Spleen (tissue), 11 donors: ENCODE measurements at regions not wholly inside any gene's neighbourhood (a gene's known extent, or its start where the extent isn't known, plus 50 kb on each side); places are given as distances from the start of the nearest gene placed in this dataset.

Experiments
- DNase-seq: peaks from one replicate; pipeline ENCODE4 v3.0.0-alpha.2; 2020
- H3K27ac ChIP-seq, 8 donors: fragments of 200-600 bp; sonication (generic) in 7 of 8; 1 replicate in 4 of 8; 2 replicates in 4 of 8; pipeline versions ENCODE4 v1.5.0 to v1.8.0; 2016 to 2021; ENCODE audit warnings: inconsistent platforms in 4 of 8, mild to moderate bottlenecking in 4 of 8, moderate library complexity in 1 of 8
- H3K27me3 ChIP-seq, 7 donors: fragments of 200-600 bp; sonication (generic) in 6 of 7; replicated peaks in 1 of 7; 1 replicate in 4 of 7; 2 replicates in 3 of 7; pipeline versions ENCODE4 v1.5.0 to v1.8.0; 2016 to 2021; ENCODE audit warnings: inconsistent platforms in 3 of 7, mild to moderate bottlenecking in 1 of 7
- H3K36me3 ChIP-seq, 6 donors: fragments of 200-600 bp; sonication (generic) in 5 of 6; 1 replicate in 4 of 6; 2 replicates in 2 of 6; pipeline versions ENCODE4 v1.5.0 to v1.8.0; 2016 to 2021; ENCODE audit warnings: inconsistent platforms in 2 of 6
- H3K4me1 ChIP-seq, 6 donors: fragments of 200-600 bp; sonication (generic) in 5 of 6; 1 replicate in 3 of 6; 2 replicates in 3 of 6; pipeline versions ENCODE4 v1.5.0 to v1.8.0; 2016 to 2021; ENCODE audit warnings: inconsistent platforms in 3 of 6
- H3K4me3 ChIP-seq, 8 donors: fragments of 200-600 bp; sonication (generic) in 7 of 8; 1 replicate in 4 of 8; 2 replicates in 4 of 8; pipeline versions ENCODE4 v1.5.0 to v1.8.0; 2016 to 2021; ENCODE audit warnings: inconsistent platforms in 4 of 8, mild to moderate bottlenecking in 4 of 8, moderate library complexity in 2 of 8
- H3K9me3 ChIP-seq, 8 donors: fragments of 200-600 bp; sonication (generic) in 7 of 8; 1 replicate in 4 of 8; 2 replicates in 4 of 8; pipeline versions ENCODE4 v1.5.0 to v1.8.0; 2016 to 2021; ENCODE audit warnings: inconsistent platforms in 4 of 8
- POLR2A ChIP-seq, 3 donors: fragments of 450-650 bp; IDR thresholded peaks; one replicate each; pipeline ENCODE4 v1.5.1; 2017; ENCODE audit warnings: antibody characterized with exemption in 3 of 3, mild to moderate bottlenecking in 1 of 3
- POLR2AphosphoS5 ChIP-seq, 3 donors: sonication (generic); formaldehyde crosslinking; IDR thresholded peaks; one replicate each; pipeline ENCODE4 v1.5.1; 2017; ENCODE audit warnings: antibody characterized with exemption in 3 of 3
- WGBS, 5 donors: extraction: QIAGEN DNeasy Blood & Tissue Kit in 3 of 5; methylation state at CpG; one replicate each; pipeline versions ENCODE4 v1.1.5 to v1.1.7; 2013 to 2018; 5-methylcytosine and 5-hydroxymethylcytosine counted together
- intact Hi-C: fragments of 100-400 bp; cut with DNase I; formaldehyde crosslinking; loops from one replicate; pipeline ENCODE4 v1.15.0; 2023; ENCODE audit warnings: low total_unique reads
- TF ChIP-seq, protein P1 (sequence below), 11 experiments: fragments of 200-600 bp in 7 of 11; fragments of 450-650 bp in 4 of 11; sonication (generic) in 4 of 11; IDR thresholded peaks in 8 of 11; conservative IDR thresholded peaks in 3 of 11; 1 replicate in 7 of 11; 2 replicates in 4 of 11; pipeline versions ENCODE4 v1.4.0 to v1.8.0; 2016 to 2021; ENCODE audit warnings: antibody characterized with exemption in 11 of 11, inconsistent platforms in 4 of 11, mild to moderate bottlenecking in 1 of 11
- donor health status: healthy with polysubstance abuse.
- donor health status: DM: no; HTN: no; CAD: no; lungs with moderate emphysema.
- donor health status: DM: no; HTN: no; CAD: no.
- donor health status: Bipolar disorder and iron deficiency.
- donor health status: healthy.
- donor health status: DM: no; HTN: no; CAD: no.
- donor health status: DM: yes; HTN: yes; CAD: no.

- H3K4me3 ChIP-seq, result no peak overlapping the region
- H3K36me3 ChIP-seq, result no peaks in the 10 kb centered on the region
- H3K27me3 ChIP-seq, result no peaks in the 10 kb centered on the region
- no peaks in the 10 kb centered on the region for H3K9me3 ChIP-seq
- TF ChIP-seq POLR2AphosphoS5 (IDR thresholded peaks at IDR 0.05) (no peak), POLR2A (IDR thresholded peaks at IDR 0.05) (no peak)
- TF ChIP-seq, protein P1, sequence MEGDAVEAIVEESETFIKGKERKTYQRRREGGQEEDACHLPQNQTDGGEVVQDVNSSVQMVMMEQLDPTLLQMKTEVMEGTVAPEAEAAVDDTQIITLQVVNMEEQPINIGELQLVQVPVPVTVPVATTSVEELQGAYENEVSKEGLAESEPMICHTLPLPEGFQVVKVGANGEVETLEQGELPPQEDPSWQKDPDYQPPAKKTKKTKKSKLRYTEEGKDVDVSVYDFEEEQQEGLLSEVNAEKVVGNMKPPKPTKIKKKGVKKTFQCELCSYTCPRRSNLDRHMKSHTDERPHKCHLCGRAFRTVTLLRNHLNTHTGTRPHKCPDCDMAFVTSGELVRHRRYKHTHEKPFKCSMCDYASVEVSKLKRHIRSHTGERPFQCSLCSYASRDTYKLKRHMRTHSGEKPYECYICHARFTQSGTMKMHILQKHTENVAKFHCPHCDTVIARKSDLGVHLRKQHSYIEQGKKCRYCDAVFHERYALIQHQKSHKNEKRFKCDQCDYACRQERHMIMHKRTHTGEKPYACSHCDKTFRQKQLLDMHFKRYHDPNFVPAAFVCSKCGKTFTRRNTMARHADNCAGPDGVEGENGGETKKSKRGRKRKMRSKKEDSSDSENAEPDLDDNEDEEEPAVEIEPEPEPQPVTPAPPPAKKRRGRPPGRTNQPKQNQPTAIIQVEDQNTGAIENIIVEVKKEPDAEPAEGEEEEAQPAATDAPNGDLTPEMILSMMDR (IDR thresholded peaks at IDR 0.05 in 8 of 11, conservative IDR thresholded peaks at IDR 0.05 in 3 of 11), result no peak
- no peaks in the 10 kb centered on the region for H3K4me1 ChIP-seq
- H3K27ac ChIP-seq, result no peak overlapping the region
- intact Hi-C loops, result no loop called here
- no peak for DNase-seq
- WGBS, 5 donors, result 79 to 88% (median 85%) methylated on average over 7 of the region's 7 CpGs
Measured at GRCh38 chr18:30334781-30335180, 707.8 kb downstream of the DSC3 start.

DNA sequence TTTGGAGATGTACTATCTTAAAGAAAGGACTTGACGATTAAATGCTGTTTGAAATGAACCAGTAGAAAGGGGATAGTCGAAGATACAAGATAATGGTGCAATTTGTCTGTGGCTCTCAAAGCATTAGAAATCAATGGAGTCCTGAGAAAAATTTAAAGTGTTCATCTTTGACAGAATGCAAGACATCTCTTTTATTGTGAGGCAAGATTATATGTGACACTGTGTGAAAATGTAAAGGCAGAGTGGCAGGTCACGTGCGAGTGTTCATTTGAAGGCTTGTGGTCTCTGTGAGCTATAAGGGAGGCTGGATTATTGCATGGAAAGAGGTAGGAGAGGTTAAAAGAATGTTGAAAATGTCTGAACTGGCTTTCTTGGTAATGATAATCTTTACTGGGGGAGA is 709.2 kb downstream of the DSC3 start:
- intact Hi-C loops, result no loop called here
- no peak for DNase-seq
- Histone ChIP-seq H3K27ac (no peak overlapping the region), H3K4me3 (no peak overlapping the region), H3K27me3 (no peaks in the 10 kb centered on the region), H3K9me3 (no peaks in the 10 kb centered on the region), H3K4me1 (no peaks in the 10 kb centered on the region), H3K36me3 (no peaks in the 10 kb centered on the region)
- 82 to 94% (median 88%) methylated on average over 4 of the region's 4 CpGs for WGBS, 5 donors
- TF ChIP-seq, protein P1 (IDR thresholded peaks at IDR 0.05 in 8 of 11, conservative IDR thresholded peaks at IDR 0.05 in 3 of 11), result no peak
- TF ChIP-seq POLR2AphosphoS5 (IDR thresholded peaks at IDR 0.05) (no peak), POLR2A (IDR thresholded peaks at IDR 0.05) (no peak)

- Histone ChIP-seq H3K4me3 (no peak overlapping the region), H3K27me3 (no peaks in the 10 kb centered on the region), H3K36me3 (no peaks in the 10 kb centered on the region), H3K4me1 (no peaks in the 10 kb centered on the region), H3K27ac (no peak overlapping the region), H3K9me3 (no peaks in the 10 kb centered on the region)
- no peak for DNase-seq
- TF ChIP-seq POLR2AphosphoS5 (IDR thresholded peaks at IDR 0.05), result no peak
- TF ChIP-seq, protein P1 (IDR thresholded peaks at IDR 0.05 in 8 of 11, conservative IDR thresholded peaks at IDR 0.05 in 3 of 11), result no peak
- TF ChIP-seq POLR2A (IDR thresholded peaks at IDR 0.05), result no peak
- intact Hi-C loops, result no loop called here
- 77 to 88% (median 78%) methylated on average over 3 of the region's 3 CpGs for WGBS, 5 donors
Measured at GRCh38 chr18:30328839-30329238, 713.7 kb downstream of the DSC3 start.

DNA sequence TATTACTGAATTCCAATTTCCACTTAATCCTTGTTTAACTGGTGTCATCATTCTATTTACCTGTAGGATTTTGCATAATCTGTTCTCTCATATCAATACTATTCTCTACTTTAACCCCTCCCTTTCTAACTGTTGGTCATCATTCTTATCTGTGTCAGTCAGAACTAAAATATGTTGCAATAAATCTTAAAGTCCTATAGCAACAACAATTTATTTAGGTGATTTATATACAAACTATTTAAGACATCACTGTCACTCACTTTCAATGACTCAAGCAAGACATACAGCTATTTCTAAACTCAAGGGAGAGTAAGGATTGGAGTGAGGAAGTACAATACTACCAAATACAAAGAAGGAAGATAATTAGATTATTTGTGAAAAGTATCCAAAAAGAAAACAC is 740.4 kb downstream of the DSC3 start:
- TF ChIP-seq, protein P1 (IDR thresholded peaks at IDR 0.05 in 8 of 11, conservative IDR thresholded peaks at IDR 0.05 in 3 of 11), result no peak
- TF ChIP-seq POLR2AphosphoS5 (IDR thresholded peaks at IDR 0.05), result no peak
- no peak for TF ChIP-seq POLR2A (IDR thresholded peaks at IDR 0.05)
- H3K27ac ChIP-seq, result no peak overlapping the region
- DNase-seq, result no peak
- H3K36me3 ChIP-seq, result no peaks in the 10 kb centered on the region
- H3K27me3 ChIP-seq, result no peaks in the 10 kb centered on the region
- intact Hi-C loops, result no loop called here
- H3K9me3 ChIP-seq, result no peaks in the 10 kb centered on the region
- H3K4me1 ChIP-seq, result no peaks in the 10 kb centered on the region
- no peak overlapping the region for H3K4me3 ChIP-seq
